GM13976 (cell line): ENCODE measurements at regions not wholly inside any gene's neighbourhood (a gene's known extent, or its start where the extent isn't known, plus 50 kb on each side); places are given as distances from the start of the nearest gene placed in this dataset.
"Not testable (repeated sequence)": the region's sequence is repeated elsewhere in the genome, so short reads cannot be mapped to it uniquely, and the experiment has no call there.

Source experiments
- DNase-seq: peaks from one replicate; pipeline ENCODE4 v3.0.0; 2012; ENCODE audit warnings: low spot score
- CTCF ChIP-seq: IDR thresholded peaks from 2 replicates; pipeline ENCODE4 v1.5.1; 2012; ENCODE audit warnings: borderline replicate concordance, mild to moderate bottlenecking; ENCODE audit not compliant: insufficient read depth; ENCODE audit errors: extremely low read depth, missing control alignments, control extremely low read depth
- in situ Hi-C: fragments of 300-500 bp; cut with MboI; formaldehyde crosslinking; loops from one replicate; pipeline ENCODE4 v1.12.0; 2022; ENCODE audit warnings: low sequenced_read_pairs, mixed read lengths, inconsistent platforms; ENCODE audit not compliant: unreplicated experiment

- no peak for DNase-seq
- in situ Hi-C loops: no loop called here
- TF ChIP-seq CTCF: no peak
Observed at GRCh38 chr2:240258685-240259084, 118.2 kb upstream of the OTOS start.

GRCh38 chr2:240259201-240259923 is 118.9 kb upstream of the OTOS start:
- no peak for DNase-seq
- in situ Hi-C loops: no loop called here
- TF ChIP-seq CTCF: no peak

DNA sequence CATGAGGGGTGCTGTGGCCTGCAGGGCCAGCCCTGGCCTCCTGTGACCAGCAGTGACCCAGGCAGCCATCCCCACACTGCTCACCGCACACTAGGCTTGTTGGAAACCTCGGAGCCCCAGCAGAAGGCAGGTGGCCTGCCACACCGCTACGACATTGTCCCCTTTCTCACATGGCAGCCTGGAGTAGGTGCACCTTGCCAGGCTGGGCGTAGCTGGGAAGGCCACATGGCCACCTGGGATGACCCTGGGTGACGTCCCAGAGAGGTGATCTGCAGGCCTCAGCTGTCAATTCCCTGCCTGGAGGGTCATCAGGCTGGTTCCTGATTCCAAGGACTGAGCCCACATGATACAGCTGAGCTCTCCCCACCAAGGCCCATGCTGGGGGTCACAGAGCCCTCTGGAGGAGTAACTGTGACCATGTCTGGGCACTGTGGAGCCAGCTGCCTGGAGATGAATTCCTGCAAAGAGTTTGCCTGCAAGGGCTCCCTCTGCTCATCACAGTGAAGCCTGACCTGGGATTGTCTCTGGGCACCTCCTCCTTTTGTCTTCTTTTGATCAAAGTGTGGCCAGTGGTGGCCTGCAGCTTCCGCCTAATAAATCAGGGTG is 119.6 kb upstream of the OTOS start:
- in situ Hi-C loops: no loop called here
- no peak for TF ChIP-seq CTCF
- no peak for DNase-seq

DNA sequence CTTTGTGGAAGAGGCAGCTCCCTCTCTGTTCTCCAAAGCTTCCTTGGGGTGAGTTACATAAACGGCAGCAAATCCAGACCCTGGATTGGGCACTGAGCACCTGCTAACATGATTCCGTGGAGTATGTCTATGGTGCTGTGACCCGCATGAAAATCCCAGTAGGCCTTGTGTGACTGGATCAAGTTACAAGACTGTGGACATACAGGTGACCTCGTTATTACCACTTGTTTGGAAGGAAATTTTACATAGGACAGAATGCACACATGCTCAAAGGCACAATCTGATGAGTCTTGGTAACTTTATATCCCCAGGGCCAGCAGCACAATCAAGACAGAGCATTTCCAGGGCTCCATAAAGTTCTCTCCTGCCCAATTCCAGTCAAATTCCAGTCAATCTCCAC is 120.2 kb upstream of the OTOS start:
- in situ Hi-C loops: no loop called here
- TF ChIP-seq CTCF: no peak
- no peak for DNase-seq

GRCh38 chr2:240262578-240262977 is 122.1 kb upstream of the OTOS start:
- DNase-seq, in situ Hi-C loops: not testable (repeated sequence)

DNA sequence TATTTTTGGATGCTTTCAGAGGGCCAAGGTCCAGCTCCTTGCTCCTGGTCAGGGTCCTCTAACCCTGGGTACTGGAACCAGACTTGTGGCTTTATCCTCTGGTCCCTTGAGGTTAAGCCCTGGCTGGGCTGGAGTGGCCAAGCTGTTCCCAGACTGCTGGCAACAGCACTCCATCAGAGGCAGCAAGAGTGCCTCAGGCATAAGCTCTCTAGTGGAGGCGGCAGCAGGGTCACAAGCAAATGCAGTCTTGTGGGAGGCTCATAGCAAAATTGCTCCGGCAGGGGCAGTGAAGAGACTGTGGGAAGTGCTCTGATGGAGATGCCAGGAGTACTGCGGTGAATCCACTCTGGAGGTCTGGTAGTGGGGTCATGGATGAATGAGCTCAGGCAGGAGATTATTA is 128.9 kb upstream of the OTOS start:
- no peak for DNase-seq
- in situ Hi-C loops: no loop called here
- TF ChIP-seq CTCF: no peak

DNA sequence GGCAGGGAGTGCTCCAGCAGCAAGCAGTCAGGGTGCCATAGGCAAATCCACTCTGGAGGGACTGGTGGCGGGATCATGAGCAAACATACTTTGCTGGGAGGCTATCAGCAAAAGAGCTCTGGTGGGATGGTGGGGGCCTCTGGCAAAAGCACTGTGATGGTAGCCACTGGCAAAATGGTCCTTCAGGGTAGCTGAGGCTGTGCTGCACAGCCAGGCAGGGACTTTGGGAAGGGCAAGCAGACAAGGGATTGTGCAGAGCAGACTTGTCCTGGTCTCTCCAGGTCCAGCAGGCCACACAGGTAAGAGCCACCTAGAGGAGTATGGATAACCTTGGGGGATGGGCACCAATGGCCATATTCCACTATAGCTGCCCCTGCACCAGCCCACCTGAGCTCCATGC is 129.4 kb upstream of the OTOS start:
- in situ Hi-C loops: no loop called here
- DNase-seq: no peak
- TF ChIP-seq CTCF: no peak
